H1 (cell line): ENCODE measurements at regions not wholly inside any gene's neighbourhood (a gene's known extent, or its start where the extent isn't known, plus 50 kb on each side); places are given as distances from the start of the nearest gene placed in this dataset.

Experiments
- CHD2 ChIP-seq: IDR thresholded peaks from 2 replicates; pipeline ENCODE4 v1.6.1; 2012; ENCODE audit warnings: low read length, improper control_type of control experiment
- FOSL1 ChIP-seq: IDR thresholded peaks from 2 replicates; pipeline ENCODE4 v1.6.1; 2011; ENCODE audit warnings: mild to moderate bottlenecking, low read depth, low read length, moderate library complexity; ENCODE audit not compliant: insufficient read depth
- RBBP5 ChIP-seq: IDR thresholded peaks from 2 replicates; pipeline ENCODE4 v1.7.1; 2012; ENCODE audit warnings: low read depth, mild to moderate bottlenecking, inconsistent platforms, low read length, moderate library complexity, borderline replicate concordance
- SP2 ChIP-seq: IDR thresholded peaks from 2 replicates; pipeline ENCODE4 v1.6.1; 2012; ENCODE audit warnings: mild to moderate bottlenecking, low read length, inconsistent platforms
- SRF ChIP-seq: IDR thresholded peaks from 2 replicates; pipeline ENCODE4 v1.6.1; 2011; ENCODE audit warnings: mild to moderate bottlenecking, low read depth, low read length, moderate library complexity
- TF ChIP-seq, protein P1 (sequence below): fragments of 300-600 bp; sonication (generic); IDR thresholded peaks from 2 replicates; pipeline ENCODE4 v1.7.1; 2012; ENCODE audit warnings: low read length, moderate library complexity, mild to moderate bottlenecking, inconsistent platforms; ENCODE audit not compliant: insufficient replicate concordance
- TF ChIP-seq, protein P2 (sequence below): IDR thresholded peaks from 2 replicates; pipeline ENCODE4 v1.6.1; 2012; ENCODE audit warnings: inconsistent platforms

DNA sequence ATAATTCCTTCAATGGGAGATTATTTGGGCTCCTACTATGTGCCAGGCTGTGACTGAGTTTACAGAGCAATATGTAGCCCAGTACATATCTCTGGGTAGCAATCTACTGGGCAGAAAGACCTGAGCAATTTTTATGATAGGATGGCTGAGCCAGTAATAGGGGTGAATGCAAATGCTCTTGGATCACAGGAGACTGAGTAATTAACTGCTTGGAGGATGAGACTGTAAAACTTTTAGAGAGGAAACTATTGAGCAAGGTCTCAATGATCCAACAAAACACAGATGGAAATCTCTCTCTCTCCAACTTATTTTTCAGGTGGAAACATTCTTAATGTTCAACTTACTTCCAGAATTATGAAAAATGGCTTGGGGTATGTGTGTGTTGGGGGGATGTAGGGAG, 402.2 kb downstream of the AEBP2 start (continued):
- TF ChIP-seq, protein P1, sequence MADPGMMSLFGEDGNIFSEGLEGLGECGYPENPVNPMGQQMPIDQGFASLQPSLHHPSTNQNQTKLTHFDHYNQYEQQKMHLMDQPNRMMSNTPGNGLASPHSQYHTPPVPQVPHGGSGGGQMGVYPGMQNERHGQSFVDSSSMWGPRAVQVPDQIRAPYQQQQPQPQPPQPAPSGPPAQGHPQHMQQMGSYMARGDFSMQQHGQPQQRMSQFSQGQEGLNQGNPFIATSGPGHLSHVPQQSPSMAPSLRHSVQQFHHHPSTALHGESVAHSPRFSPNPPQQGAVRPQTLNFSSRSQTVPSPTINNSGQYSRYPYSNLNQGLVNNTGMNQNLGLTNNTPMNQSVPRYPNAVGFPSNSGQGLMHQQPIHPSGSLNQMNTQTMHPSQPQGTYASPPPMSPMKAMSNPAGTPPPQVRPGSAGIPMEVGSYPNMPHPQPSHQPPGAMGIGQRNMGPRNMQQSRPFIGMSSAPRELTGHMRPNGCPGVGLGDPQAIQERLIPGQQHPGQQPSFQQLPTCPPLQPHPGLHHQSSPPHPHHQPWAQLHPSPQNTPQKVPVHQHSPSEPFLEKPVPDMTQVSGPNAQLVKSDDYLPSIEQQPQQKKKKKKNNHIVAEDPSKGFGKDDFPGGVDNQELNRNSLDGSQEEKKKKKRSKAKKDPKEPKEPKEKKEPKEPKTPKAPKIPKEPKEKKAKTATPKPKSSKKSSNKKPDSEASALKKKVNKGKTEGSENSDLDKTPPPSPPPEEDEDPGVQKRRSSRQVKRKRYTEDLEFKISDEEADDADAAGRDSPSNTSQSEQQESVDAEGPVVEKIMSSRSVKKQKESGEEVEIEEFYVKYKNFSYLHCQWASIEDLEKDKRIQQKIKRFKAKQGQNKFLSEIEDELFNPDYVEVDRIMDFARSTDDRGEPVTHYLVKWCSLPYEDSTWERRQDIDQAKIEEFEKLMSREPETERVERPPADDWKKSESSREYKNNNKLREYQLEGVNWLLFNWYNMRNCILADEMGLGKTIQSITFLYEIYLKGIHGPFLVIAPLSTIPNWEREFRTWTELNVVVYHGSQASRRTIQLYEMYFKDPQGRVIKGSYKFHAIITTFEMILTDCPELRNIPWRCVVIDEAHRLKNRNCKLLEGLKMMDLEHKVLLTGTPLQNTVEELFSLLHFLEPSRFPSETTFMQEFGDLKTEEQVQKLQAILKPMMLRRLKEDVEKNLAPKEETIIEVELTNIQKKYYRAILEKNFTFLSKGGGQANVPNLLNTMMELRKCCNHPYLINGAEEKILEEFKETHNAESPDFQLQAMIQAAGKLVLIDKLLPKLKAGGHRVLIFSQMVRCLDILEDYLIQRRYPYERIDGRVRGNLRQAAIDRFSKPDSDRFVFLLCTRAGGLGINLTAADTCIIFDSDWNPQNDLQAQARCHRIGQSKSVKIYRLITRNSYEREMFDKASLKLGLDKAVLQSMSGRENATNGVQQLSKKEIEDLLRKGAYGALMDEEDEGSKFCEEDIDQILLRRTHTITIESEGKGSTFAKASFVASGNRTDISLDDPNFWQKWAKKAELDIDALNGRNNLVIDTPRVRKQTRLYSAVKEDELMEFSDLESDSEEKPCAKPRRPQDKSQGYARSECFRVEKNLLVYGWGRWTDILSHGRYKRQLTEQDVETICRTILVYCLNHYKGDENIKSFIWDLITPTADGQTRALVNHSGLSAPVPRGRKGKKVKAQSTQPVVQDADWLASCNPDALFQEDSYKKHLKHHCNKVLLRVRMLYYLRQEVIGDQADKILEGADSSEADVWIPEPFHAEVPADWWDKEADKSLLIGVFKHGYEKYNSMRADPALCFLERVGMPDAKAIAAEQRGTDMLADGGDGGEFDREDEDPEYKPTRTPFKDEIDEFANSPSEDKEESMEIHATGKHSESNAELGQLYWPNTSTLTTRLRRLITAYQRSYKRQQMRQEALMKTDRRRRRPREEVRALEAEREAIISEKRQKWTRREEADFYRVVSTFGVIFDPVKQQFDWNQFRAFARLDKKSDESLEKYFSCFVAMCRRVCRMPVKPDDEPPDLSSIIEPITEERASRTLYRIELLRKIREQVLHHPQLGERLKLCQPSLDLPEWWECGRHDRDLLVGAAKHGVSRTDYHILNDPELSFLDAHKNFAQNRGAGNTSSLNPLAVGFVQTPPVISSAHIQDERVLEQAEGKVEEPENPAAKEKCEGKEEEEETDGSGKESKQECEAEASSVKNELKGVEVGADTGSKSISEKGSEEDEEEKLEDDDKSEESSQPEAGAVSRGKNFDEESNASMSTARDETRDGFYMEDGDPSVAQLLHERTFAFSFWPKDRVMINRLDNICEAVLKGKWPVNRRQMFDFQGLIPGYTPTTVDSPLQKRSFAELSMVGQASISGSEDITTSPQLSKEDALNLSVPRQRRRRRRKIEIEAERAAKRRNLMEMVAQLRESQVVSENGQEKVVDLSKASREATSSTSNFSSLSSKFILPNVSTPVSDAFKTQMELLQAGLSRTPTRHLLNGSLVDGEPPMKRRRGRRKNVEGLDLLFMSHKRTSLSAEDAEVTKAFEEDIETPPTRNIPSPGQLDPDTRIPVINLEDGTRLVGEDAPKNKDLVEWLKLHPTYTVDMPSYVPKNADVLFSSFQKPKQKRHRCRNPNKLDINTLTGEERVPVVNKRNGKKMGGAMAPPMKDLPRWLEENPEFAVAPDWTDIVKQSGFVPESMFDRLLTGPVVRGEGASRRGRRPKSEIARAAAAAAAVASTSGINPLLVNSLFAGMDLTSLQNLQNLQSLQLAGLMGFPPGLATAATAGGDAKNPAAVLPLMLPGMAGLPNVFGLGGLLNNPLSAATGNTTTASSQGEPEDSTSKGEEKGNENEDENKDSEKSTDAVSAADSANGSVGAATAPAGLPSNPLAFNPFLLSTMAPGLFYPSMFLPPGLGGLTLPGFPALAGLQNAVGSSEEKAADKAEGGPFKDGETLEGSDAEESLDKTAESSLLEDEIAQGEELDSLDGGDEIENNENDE: no peak
- TF ChIP-seq, protein P2, sequence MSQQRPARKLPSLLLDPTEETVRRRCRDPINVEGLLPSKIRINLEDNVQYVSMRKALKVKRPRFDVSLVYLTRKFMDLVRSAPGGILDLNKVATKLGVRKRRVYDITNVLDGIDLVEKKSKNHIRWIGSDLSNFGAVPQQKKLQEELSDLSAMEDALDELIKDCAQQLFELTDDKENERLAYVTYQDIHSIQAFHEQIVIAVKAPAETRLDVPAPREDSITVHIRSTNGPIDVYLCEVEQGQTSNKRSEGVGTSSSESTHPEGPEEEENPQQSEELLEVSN: no peak
- TF ChIP-seq RBBP5 (no peak), CHD2 (no peak), FOSL1 (no peak), SP2 (no peak), SRF (no peak)
